ENCODE measurements at regions not wholly inside any gene's neighbourhood (a gene's known extent, or its start where the extent isn't known, plus 50 kb on each side); places are given as distances from the start of the nearest gene placed in this dataset.

DNA sequence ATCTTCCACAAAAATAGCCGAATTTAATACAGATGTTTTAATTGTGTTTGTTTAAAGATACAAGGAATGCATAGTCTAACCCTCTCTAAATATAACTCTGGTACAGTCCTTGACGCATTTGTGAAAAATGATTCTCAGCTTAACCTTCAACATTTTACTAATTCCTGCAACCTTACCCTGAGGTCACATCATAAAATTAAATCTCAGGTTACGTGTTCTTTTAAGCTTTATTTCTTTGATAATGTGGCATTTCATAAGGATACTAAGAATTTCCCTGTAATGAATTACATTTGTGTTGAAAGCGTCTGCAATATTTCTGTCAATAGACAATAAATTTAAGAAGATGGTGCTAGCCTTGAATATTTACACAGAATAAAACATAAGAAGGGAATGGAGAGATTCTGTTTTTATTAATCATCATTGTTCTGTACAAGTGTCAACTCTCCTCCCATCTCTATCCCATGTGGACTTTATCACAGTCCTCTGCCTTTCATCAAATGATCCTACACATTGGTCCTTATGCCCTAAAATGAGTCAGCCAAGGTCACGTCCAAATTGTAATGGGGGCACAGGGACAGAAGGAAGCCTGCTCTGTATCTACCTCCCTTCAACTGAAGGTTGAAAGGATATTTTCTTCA, 769.3 kb upstream of the FLRT2 start:
- Mint-ChIP-seq H3K4me1 (no peaks in the 10 kb centered on the region), H3K27me3 (ENCODE audit: low read depth) (no peaks in the 10 kb centered on the region), H3K36me3 (ENCODE audit: low read depth) (peaks cover 2% of the 10 kb centered on the region), H3K4me3 (no peak overlapping the region), H3K27ac (ENCODE audit: unreplicated experiment) (no peak overlapping the region), H3K9me3 (peaks cover 6% of the 10 kb centered on the region)
- DNase-seq (ENCODE audit: low read depth, low spot score) = no peak
- TF ChIP-seq, protein P1, sequence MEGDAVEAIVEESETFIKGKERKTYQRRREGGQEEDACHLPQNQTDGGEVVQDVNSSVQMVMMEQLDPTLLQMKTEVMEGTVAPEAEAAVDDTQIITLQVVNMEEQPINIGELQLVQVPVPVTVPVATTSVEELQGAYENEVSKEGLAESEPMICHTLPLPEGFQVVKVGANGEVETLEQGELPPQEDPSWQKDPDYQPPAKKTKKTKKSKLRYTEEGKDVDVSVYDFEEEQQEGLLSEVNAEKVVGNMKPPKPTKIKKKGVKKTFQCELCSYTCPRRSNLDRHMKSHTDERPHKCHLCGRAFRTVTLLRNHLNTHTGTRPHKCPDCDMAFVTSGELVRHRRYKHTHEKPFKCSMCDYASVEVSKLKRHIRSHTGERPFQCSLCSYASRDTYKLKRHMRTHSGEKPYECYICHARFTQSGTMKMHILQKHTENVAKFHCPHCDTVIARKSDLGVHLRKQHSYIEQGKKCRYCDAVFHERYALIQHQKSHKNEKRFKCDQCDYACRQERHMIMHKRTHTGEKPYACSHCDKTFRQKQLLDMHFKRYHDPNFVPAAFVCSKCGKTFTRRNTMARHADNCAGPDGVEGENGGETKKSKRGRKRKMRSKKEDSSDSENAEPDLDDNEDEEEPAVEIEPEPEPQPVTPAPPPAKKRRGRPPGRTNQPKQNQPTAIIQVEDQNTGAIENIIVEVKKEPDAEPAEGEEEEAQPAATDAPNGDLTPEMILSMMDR (conservative IDR thresholded peaks at IDR 0.05) = no peak

GRCh38 chr14:84767434-84767833, 762.5 kb upstream of the FLRT2 start:
- DNase-seq (ENCODE audit: low read depth, low spot score) = no peak
- H3K27ac Mint-ChIP-seq (ENCODE audit: unreplicated experiment) = no peak overlapping the region
- TF ChIP-seq, protein P1 (conservative IDR thresholded peaks at IDR 0.05) = no peak
- no peak overlapping the region for H3K4me3 Mint-ChIP-seq
- peaks cover 6% of the 10 kb centered on the region for H3K36me3 Mint-ChIP-seq (ENCODE audit: low read depth)
- H3K27me3 Mint-ChIP-seq (ENCODE audit: low read depth) = no peaks in the 10 kb centered on the region
- H3K4me1 Mint-ChIP-seq = no peaks in the 10 kb centered on the region
- peaks cover 9% of the 10 kb centered on the region for H3K9me3 Mint-ChIP-seq

GRCh38 chr14:84770030-84770429, 759.9 kb upstream of the FLRT2 start:
- no peaks in the 10 kb centered on the region for H3K27me3 Mint-ChIP-seq (ENCODE audit: low read depth)
- DNase-seq (ENCODE audit: low read depth, low spot score) = no peak
- peaks cover 3% of the 10 kb centered on the region for H3K36me3 Mint-ChIP-seq (ENCODE audit: low read depth)
- no peak overlapping the region for H3K4me3 Mint-ChIP-seq
- no peaks in the 10 kb centered on the region for H3K4me1 Mint-ChIP-seq
- H3K27ac Mint-ChIP-seq (ENCODE audit: unreplicated experiment) = no peak overlapping the region
- TF ChIP-seq, protein P1 (conservative IDR thresholded peaks at IDR 0.05) = no peak
- H3K9me3 Mint-ChIP-seq = peaks cover 6% of the 10 kb centered on the region

GRCh38 chr14:84777356-84777755, 752.6 kb upstream of the FLRT2 start:
- H3K36me3 Mint-ChIP-seq (ENCODE audit: low read depth) = peaks cover 2% of the 10 kb centered on the region
- TF ChIP-seq, protein P1 (conservative IDR thresholded peaks at IDR 0.05) = no peak
- no peaks in the 10 kb centered on the region for H3K27me3 Mint-ChIP-seq (ENCODE audit: low read depth)
- no peak overlapping the region for H3K27ac Mint-ChIP-seq (ENCODE audit: unreplicated experiment)
- peaks cover 5% of the 10 kb centered on the region for H3K9me3 Mint-ChIP-seq
- no peak for DNase-seq (ENCODE audit: low read depth, low spot score)
- H3K4me1 Mint-ChIP-seq = no peaks in the 10 kb centered on the region
- H3K4me3 Mint-ChIP-seq = no peak overlapping the region

- TF ChIP-seq, protein P1 (conservative IDR thresholded peaks at IDR 0.05) = no peak
- H3K9me3 Mint-ChIP-seq = no peaks in the 10 kb centered on the region
- no peaks in the 10 kb centered on the region for H3K36me3 Mint-ChIP-seq (ENCODE audit: low read depth)
- no peak for DNase-seq (ENCODE audit: low read depth, low spot score)
- H3K27ac Mint-ChIP-seq (ENCODE audit: unreplicated experiment) = no peak overlapping the region
- H3K4me1 Mint-ChIP-seq = no peaks in the 10 kb centered on the region
- no peaks in the 10 kb centered on the region for H3K27me3 Mint-ChIP-seq (ENCODE audit: low read depth)
- H3K4me3 Mint-ChIP-seq = no peak overlapping the region
Observed at GRCh38 chr14:84782902-84783301, 747.0 kb upstream of the FLRT2 start.
